ENCODE measurements at regions not wholly inside any gene's neighbourhood (a gene's known extent, or its start where the extent isn't known, plus 50 kb on each side); places are given as distances from the start of the nearest gene placed in this dataset.

DNA sequence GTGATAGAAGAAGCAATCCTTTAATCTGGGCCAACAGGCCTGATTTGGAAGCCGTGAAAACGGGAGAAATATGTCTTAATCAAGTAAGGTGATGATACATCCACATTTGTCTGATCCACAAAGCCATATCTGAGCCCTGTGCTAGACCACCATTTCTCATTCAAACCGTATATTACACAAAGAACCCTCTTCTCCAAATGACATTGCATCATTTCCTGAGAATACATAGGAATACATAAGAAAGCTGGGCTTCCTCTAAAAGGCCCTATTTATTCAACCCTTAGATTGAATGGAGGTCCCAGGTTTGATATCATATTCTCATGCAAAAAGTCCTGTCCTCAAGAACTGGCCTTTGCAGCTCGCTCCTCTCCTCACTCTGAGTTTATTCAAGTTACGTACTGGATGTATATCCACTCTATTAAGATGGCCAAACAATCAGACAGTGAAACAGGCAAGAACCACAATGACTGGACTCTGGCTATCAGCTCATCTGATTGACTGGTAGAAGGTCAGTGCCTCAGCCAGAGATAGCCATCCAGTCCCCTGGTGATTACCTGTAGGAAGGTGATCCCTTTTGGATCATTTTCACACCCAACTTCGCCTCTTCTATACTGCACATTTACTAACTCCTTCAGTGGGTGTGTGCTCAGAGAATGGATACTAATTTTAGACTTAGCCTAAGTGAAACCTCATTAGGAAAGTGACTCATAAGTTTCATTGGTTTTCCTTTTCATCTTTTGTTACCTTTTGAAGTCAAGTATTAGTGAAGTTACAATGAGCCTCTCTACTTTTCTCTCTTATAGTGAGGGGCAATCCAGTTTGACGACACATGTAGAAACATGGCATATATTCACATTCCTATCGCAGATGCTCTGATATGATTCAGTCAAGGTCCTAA, 167.6 kb upstream of the WWC1 start:
- no peaks in the 10 kb centered on the region for H3K9me3 ChIP-seq (ENCODE audit: low read length)
- TF ChIP-seq NR2F1 (CRISPR knock-in tag; IDR thresholded peaks at IDR 0.05) (no peak), DMTF1 (CRISPR knock-in tag; IDR thresholded peaks at IDR 0.05) (no peak), CBX5 (CRISPR knock-in tag; IDR thresholded peaks at IDR 0.05; ENCODE audit: borderline replicate concordance) (no peak), TBL1XR1 (IDR thresholded peaks at IDR 0.05; ENCODE audit: borderline replicate concordance, low read length, partially characterized antibody) (no peak), ZNF160 (CRISPR knock-in tag; IDR thresholded peaks at IDR 0.05) (no peak), PHF8 (CRISPR knock-in tag; IDR thresholded peaks at IDR 0.05) (no peak), CHD2 (IDR thresholded peaks at IDR 0.05; ENCODE audit: low read depth, low read length) (no peak), CAMTA2 (CRISPR knock-in tag; IDR thresholded peaks at IDR 0.05; ENCODE audit: borderline replicate concordance) (no peak), ZNF660 (CRISPR knock-in tag; IDR thresholded peaks at IDR 0.05; ENCODE audit: borderline replicate concordance, low read depth) (no peak), PAXIP1 (CRISPR knock-in tag; conservative IDR thresholded peaks at IDR 0.05) (no peak), ZNF83 (CRISPR knock-in tag; IDR thresholded peaks at IDR 0.05; ENCODE audit: borderline replicate concordance) (no peak)
- TF ChIP-seq, protein P1, sequence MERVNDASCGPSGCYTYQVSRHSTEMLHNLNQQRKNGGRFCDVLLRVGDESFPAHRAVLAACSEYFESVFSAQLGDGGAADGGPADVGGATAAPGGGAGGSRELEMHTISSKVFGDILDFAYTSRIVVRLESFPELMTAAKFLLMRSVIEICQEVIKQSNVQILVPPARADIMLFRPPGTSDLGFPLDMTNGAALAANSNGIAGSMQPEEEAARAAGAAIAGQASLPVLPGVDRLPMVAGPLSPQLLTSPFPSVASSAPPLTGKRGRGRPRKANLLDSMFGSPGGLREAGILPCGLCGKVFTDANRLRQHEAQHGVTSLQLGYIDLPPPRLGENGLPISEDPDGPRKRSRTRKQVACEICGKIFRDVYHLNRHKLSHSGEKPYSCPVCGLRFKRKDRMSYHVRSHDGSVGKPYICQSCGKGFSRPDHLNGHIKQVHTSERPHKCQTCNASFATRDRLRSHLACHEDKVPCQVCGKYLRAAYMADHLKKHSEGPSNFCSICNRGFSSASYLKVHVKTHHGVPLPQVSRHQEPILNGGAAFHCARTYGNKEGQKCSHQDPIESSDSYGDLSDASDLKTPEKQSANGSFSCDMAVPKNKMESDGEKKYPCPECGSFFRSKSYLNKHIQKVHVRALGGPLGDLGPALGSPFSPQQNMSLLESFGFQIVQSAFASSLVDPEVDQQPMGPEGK (CRISPR knock-in tag; IDR thresholded peaks at IDR 0.05): no peak
- TF ChIP-seq, protein P2, sequence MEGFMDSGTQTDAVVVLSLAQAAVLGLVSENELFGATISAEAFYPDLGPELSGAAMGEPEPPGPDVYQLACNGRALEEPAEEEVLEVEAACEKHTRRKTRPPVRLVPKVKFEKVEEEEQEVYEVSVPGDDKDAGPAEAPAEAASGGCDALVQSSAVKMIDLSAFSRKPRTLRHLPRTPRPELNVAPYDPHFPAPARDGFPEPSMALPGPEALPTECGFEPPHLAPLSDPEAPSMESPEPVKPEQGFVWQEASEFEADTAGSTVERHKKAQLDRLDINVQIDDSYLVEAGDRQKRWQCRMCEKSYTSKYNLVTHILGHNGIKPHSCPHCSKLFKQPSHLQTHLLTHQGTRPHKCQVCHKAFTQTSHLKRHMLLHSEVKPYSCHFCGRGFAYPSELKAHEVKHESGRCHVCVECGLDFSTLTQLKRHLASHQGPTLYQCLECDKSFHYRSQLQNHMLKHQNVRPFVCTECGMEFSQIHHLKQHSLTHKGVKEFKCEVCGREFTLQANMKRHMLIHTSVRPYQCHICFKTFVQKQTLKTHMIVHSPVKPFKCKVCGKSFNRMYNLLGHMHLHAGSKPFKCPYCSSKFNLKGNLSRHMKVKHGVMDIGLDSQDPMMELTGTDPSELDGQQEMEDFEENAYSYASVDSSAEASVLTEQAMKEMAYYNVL (CRISPR knock-in tag; IDR thresholded peaks at IDR 0.05; ENCODE audit: borderline replicate concordance): no peak
- H3K4me2 ChIP-seq (ENCODE audit: low read depth, low read length): no peak overlapping the region
- no peak overlapping the region for H3K27ac ChIP-seq (ENCODE audit: extremely low read length, insufficient read depth, low read length)
- ChIA-PET CTCF (ENCODE audit: low intra/inter-chr PET ratio, low total read pairs) (no interaction called here), POLR2A (no interaction called here)
- FAIRE-seq: no peak
- DNase-seq (ENCODE audit: low spot score): no peak
- H3K9ac ChIP-seq (ENCODE audit: insufficient read depth, low read depth, low read length): no peak overlapping the region
- no peaks in the 10 kb centered on the region for H4K20me1 ChIP-seq (ENCODE audit: insufficient read depth, low read length)
- no TSS peak for BruUV-seq (replicated peaks)
- intact Hi-C loops (cut with micrococcal nuclease; ENCODE audit: unreplicated experiment) (no loop called here), in situ Hi-C loops (cut with HindIII; ENCODE audit: extremely low pct_ligation_motif_present, low pct_unique_long_range_greater_than_20kb) (no loop called here)
- 18% methylated on average over 8 of the region's 8 CpGs for whole genome bisulfite sequencing (ENCODE audit: low lambda C conversion rate)
- no peaks in the 10 kb centered on the region for H3K36me3 ChIP-seq (replicated peaks in 1 of 2; ENCODE audit: control insufficient read depth in 1 of 2, insufficient read depth in 2 of 2, low read length in 2 of 2)
- no peak overlapping the region for H2AFZ ChIP-seq (ENCODE audit: low read length)
- no peaks in the 10 kb centered on the region for H3K79me2 ChIP-seq (ENCODE audit: insufficient read depth, low read length)
- peaks cover 0 to 6% of the 10 kb centered on the region in 2 experiments; a peak in 3 of 5 replicates for H3K27me3 ChIP-seq (ENCODE audit: control insufficient read depth in 1 of 2, insufficient read depth in 2 of 2, low read length in 2 of 2)
- H3K4me1 ChIP-seq (ENCODE audit: insufficient read depth, low read length): no peaks in the 10 kb centered on the region
- ATAC-seq: no peak
- no peak overlapping the region for H3K4me3 ChIP-seq (replicated peaks in 1 of 3; ENCODE audit: insufficient read depth in 1 of 3, low read depth in 2 of 3, low read length in 3 of 3)
